GM19397 (cell line): ENCODE measurements at regions not wholly inside any gene's neighbourhood (a gene's known extent, or its start where the extent isn't known, plus 50 kb on each side); places are given as distances from the start of the nearest gene placed in this dataset.
"Not testable (repeated sequence)": the region's sequence is repeated elsewhere in the genome, so short reads cannot be mapped to it uniquely, and the experiment has no call there.

ENCODE experiments used
- ATAC-seq: cut with Tn5 transposase; IDR thresholded peaks from one replicate; pipeline ENCODE4 v1.9.1; 2021; ENCODE audit warnings: mild to moderate bottlenecking, moderate library complexity; ENCODE audit not compliant: unreplicated experiment

- ATAC-seq: no peak
Observed at GRCh38 chrX:65971151-65971550, 68.7 kb downstream of the VSIG4 start.

- ATAC-seq: not testable (repeated sequence)
Observed at GRCh38 chrX:65967159-65967558, 72.7 kb downstream of the VSIG4 start.

- ATAC-seq: no peak
Observed at GRCh38 chrX:65961714-65962113, 78.2 kb downstream of the VSIG4 start.

GRCh38 chrX:65948103-65948502 lies 91.8 kb downstream of the VSIG4 start:
- no peak for ATAC-seq

DNA sequence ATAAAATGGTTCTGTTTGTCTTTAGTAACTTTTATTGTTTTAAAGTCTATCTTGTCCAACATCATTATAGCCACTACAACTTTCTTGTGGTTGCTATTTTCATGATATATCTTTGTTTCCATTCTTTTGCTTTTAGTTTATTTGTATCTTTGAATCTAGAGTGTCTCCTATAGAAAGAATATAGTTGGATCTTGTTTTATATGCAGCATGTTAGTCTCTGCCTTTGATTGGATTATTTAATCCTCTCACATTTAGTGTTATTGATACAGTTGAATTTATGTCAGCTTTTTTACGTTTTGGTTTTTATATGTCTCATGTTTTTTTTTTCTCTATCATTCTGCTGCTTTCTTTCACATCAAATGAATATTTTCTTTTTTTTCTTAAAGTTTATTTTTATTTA lies 98.1 kb downstream of the VSIG4 start:
- ATAC-seq: no peak

DNA sequence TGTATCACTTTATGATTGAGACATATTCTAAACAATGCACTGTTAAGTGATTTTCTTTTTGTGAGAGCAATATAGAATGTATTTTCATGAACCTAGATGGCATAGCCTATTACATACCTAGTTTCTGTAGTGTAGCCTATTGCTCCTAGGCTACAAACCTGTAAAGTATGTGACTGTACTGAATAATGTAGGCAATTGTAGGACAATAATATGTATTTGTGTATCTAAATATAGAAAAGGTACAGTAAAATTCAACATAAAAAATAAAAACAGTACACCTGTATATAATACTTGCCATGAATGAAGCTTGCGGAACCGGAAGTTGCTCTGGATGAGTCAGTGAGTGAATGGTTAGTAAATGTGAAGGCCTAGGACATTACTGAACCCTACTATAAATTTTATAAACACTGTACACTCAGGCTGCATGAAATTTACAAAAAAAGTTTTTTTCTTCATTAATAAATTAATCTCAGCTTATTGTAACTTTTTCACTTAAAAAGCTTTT lies 106.7 kb downstream of the VSIG4 start:
- ATAC-seq: no peak

- ATAC-seq: no peak
Observed at GRCh38 chrX:65932173-65933084, 107.5 kb downstream of the VSIG4 start.

DNA sequence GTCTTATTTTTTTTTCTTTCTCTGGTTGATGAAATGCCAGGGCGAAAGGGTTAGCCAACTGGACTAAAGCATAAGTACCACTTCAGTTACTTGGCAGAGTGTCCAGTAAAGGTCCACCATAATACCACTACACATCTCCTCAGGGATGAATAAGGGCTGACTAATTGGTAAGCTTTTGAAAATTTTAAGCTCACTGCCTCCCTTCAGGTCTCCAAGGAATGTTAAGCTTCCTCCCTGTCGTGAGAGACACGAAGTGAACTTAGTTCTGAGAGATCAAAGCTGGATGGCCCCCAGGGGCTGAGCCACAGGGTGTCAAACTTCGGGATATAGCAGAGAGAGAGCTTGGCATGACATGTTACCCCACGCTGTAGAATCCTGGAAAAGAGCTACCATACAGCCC lies 111.4 kb downstream of the VSIG4 start:
- ATAC-seq: no peak

DNA sequence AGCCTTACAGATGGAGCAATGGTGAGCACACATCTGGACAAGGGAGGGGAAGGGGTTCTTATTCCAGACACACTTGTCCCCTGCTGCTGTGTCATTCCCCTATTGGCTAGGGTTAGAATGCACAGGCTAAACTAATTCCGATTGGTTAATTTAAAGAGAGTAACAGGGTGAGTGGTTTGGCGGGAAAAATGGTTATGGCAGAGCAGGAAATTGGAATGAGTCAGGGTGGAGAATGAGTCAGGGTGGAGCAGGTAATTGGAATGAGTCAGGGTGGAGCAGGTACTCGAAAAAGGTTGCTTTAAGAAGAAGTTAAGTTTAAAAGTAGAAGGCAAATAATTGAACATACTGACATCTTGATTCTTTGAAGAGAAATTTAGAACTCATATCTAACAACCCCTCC lies 112.5 kb downstream of the VSIG4 start:
- ATAC-seq: not testable (repeated sequence)

GRCh38 chrX:65926095-65927019 lies 113.5 kb downstream of the VSIG4 start:
- peak; percentile 76 for ATAC-seq

DNA sequence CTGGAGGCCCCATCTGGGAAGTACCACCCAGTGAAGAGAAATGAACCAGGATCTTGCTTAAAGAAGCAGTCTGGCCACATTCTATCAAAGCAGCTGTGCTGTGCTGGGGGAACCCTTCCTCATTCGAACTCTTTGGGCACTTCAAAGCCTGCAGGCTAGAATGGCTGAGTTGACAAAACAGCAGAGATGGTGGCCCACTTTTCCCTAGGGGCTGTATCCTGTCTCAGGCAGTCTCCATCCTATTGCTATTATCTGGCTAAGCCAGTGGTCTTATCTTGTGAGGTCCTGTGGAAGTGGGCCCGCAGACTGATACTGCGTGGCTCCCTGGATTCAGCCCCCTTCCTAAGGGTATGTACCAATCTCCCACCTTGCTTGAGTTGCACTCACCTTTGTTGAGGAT lies 114.3 kb downstream of the VSIG4 start:
- no peak for ATAC-seq

DNA sequence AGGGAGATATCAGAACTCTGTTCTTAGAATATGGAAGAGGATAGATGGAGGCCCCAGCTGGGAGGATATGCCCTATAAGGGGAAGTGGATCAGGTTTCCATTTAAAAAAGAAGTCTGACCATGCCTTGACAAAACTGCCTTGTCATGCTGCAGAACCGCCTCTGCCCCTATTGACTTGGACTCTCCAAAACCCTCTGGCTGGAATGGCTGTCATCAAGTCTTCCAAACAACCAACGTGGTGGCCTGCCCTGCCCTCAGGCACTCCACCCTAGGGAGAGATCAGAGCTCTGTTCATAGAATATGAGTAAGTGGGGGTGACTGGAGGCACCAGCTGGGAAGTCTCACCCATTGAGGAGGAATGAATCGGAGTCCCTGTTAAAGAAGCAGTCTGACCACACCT lies 114.9 kb downstream of the VSIG4 start:
- no peak for ATAC-seq

- no peak for ATAC-seq
Observed at GRCh38 chrX:65921363-65921762, 118.5 kb downstream of the VSIG4 start.

- no peak for ATAC-seq
Observed at GRCh38 chrX:65920620-65921019, 119.3 kb downstream of the VSIG4 start.

DNA sequence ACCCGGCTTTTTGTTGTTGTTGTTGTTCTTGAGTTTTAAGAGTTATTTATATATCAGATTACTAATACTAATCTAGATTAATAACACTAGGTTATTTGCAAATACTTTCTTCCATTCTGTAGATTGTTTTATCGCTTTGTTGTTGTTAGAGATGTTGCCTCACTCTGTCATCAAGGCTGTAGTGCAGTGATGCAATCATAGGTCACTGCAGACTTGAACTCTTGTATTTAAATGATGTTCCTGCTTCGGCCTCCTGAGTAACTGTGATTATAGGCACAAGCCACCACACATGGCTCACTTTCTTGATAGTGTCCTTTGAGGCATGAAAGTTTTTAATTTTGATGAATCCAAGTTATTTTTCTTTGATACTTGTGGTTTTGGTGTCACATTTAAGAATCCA lies 129.0 kb downstream of the VSIG4 start:
- ATAC-seq: no peak

DNA sequence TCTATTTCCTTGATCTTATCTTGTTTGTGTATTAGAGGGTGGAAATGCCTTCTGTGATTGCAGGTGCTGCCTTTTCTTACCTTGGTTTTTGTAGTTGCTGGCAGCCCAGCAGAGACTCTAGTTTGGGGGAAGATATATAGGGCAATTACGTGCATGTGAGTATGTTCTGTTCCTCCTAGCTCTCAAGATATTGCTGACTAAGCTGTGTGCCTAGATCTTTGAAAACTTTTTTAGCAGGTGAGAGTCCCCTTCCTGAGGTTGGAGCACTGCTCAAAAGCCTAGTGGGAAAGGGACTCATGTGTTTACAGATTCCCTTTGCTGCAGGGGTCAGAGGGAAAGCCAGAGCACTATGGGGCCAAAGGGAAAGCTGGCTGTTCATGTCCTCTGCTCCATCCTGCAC lies 136.1 kb downstream of the VSIG4 start:
- ATAC-seq: no peak

DNA sequence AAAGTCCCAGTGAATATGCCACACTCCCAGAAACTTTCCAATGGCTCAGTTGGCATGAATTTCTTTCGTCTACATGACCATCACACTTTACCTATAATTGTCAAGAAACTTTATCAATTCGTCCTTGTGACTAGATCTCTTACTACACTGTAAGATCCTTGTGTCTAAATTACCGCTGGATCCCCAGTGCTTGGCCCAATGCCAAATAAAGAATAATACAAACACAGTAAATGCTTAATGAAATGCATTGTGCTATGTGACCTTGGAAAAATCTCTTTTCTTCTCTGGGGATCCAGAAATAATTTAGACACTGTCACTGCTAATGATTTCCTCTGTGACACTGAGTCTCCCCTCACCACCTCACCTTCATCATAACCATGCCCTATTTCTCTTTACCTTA lies 137.9 kb downstream of the VSIG4 start:
- no peak for ATAC-seq

DNA sequence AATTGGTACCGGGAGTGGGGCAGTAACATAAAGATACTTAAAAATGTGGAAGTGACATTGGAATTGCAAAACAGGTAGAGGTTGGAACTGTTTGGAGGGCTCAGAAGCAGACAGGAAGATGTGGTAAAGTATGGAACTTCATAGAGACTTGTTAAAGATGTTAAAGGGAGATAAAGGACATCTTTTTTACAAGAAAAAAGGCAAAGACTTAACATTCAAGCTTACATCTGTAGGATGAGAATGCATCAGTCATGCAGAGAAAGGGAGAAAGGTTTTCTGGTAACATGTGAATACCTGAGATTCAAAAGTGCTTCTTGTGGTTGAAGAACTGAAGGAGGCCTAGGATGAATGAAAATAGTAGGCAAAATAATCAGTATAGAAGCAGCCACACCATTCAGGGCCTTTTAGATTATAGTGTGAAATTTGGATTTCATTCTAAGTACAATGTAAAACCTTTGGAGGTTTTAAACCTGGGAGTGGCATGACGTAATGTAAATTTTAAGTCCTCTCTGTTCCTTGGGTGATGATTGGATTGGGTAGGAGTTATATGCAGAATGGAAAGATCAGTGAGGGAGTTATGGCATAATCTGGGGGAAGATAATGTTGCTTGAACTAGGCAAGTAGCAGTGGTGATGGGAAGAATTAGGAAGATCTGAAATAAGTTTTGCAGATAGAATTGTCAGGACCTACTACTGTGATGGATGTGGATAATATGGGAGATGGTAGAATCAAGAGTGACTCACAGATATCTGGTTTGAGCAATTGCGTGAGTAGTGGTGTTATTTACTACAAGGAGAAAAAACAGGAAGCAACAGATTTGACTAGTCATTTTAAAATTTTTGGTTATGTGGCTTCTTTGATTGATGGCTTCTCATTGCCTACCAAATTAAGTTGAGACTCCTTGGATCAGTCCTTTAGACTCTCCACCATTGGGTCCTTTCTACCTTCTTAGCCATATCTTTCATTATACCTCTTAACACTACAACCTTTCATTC lies 138.7 kb downstream of the VSIG4 start:
- ATAC-seq: no peak

DNA sequence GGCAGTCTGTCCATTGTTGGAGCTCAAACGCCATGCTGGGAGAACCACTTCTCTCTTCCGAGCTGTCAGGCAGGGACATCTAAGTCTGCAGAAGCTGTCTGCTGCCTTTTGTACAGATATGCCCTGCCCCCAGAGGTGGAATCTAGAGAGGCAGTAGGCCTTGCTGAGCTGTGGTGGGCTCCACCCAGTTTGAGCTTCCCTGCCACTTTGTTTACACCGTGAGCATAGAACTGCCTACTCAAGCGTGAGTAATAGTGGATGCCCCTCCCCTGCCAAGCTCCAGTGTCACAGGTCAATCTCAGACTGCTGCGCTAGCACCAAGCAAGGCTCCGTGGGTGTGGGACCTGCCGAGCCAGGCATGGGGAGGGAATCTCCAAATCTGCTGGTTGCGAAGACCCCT lies 145.7 kb downstream of the VSIG4 start:
- ATAC-seq: no peak

DNA sequence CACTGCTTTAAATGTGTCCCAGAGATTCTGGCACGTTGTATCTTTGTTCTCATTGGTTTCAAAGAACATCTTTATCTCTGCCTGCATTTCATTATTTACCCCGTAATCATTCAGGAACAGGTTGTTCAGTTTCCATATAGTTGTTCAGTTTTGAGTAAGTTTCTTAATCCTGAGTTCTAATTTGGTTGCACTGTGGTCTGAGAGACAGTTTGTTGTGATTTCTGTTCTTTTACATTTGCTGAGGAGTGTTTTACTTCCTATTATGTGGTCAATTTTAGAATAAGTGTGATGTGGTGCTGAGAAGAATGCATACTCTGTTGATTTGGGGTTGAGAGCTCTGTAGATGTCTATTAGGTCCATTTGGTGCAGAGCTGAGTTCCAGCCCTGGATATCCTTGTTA lies 148.1 kb downstream of the VSIG4 start:
- ATAC-seq: not testable (repeated sequence)
